Liver (tissue), 8 donors: ENCODE measurements at regions not wholly inside any gene's neighbourhood (a gene's known extent, or its start where the extent isn't known, plus 50 kb on each side); places are given as distances from the start of the nearest gene placed in this dataset.

Experiments used
- DNase-seq: peaks from one replicate; pipeline ENCODE4 v3.0.0-alpha.2; 2017; ENCODE audit warnings: low spot score
- H3K27ac ChIP-seq, 2 donors: one replicate each; pipeline ENCODE4 v1.7.0; 2013; ENCODE audit warnings: inconsistent platforms in 2 of 2, low read length in 2 of 2, control low read depth in 1 of 2, low read depth in 1 of 2, mild to moderate bottlenecking in 1 of 2
- H3K27me3 ChIP-seq, 4 donors: one replicate each; pipeline versions ENCODE4 v1.6.1 to v1.7.0; 2013; ENCODE audit warnings: low read length in 3 of 4, inconsistent platforms in 1 of 4, mild to moderate bottlenecking in 1 of 4, moderate library complexity in 1 of 4; ENCODE audit not compliant: control insufficient read depth in 4 of 4, insufficient read depth in 4 of 4
- H3K36me3 ChIP-seq, 4 donors: one replicate each; pipeline versions ENCODE4 v1.6.1 to v1.7.0; 2013; ENCODE audit warnings: low read length in 3 of 4, mild to moderate bottlenecking in 3 of 4, low read depth in 1 of 4, moderate library complexity in 1 of 4; ENCODE audit not compliant: control insufficient read depth in 4 of 4, insufficient read depth in 3 of 4
- H3K4me1 ChIP-seq, 4 donors: one replicate each; pipeline versions ENCODE4 v1.6.1 to v1.7.0; 2013; ENCODE audit warnings: low read length in 3 of 4, mild to moderate bottlenecking in 3 of 4, moderate library complexity in 1 of 4; ENCODE audit not compliant: control insufficient read depth in 4 of 4, insufficient read depth in 4 of 4
- H3K4me3 ChIP-seq, 3 donors: one replicate each; pipeline versions ENCODE4 v1.6.1 to v1.7.0; 2013; ENCODE audit warnings: low read length in 3 of 3, control low read depth in 1 of 3, low read depth in 1 of 3, mild to moderate bottlenecking in 1 of 3
- H3K9ac ChIP-seq, 2 donors: one replicate each; pipeline ENCODE4 v1.7.0; 2013; ENCODE audit warnings: low read length in 2 of 2, mild to moderate bottlenecking in 2 of 2, moderate library complexity in 2 of 2, control low read depth in 1 of 2, low read depth in 1 of 2
- H3K9me3 ChIP-seq, 4 donors: one replicate each; pipeline versions ENCODE4 v1.6.1 to v1.7.0; 2013; ENCODE audit warnings: low read length in 3 of 4; ENCODE audit not compliant: control insufficient read depth in 4 of 4
- EGR1 ChIP-seq, 2 donors: IDR thresholded peaks; 2 replicates each; pipeline ENCODE4 v1.6.1; 2016 to 2018; ENCODE audit warnings: antibody characterized with exemption in 2 of 2, low read depth in 2 of 2
- FOXA1 ChIP-seq: IDR thresholded peaks from 2 replicates; pipeline ENCODE4 v1.6.1; 2016; ENCODE audit warnings: antibody characterized with exemption
- FOXA2 ChIP-seq: IDR thresholded peaks from 2 replicates; pipeline ENCODE4 v1.6.1; 2016; ENCODE audit warnings: antibody characterized with exemption
- GABPA ChIP-seq, 2 donors: IDR thresholded peaks in 1 of 2; conservative IDR thresholded peaks in 1 of 2; 2 replicates each; pipeline ENCODE4 v1.6.1; 2016; ENCODE audit warnings: antibody characterized with exemption in 2 of 2, mild to moderate bottlenecking in 1 of 2, moderate library complexity in 1 of 2
- HNF4A ChIP-seq, 2 donors: conservative IDR thresholded peaks; 2 replicates each; pipeline ENCODE4 v1.6.1; 2016; ENCODE audit warnings: antibody characterized with exemption in 2 of 2, mild to moderate bottlenecking in 2 of 2
- HNF4G ChIP-seq: IDR thresholded peaks from 2 replicates; pipeline ENCODE4 v1.6.1; 2016; ENCODE audit warnings: antibody characterized with exemption
- JUND ChIP-seq, 2 donors: IDR thresholded peaks; 2 replicates each; pipeline ENCODE4 v1.6.1; 2016; ENCODE audit warnings: antibody characterized with exemption in 2 of 2
- MAX ChIP-seq: IDR thresholded peaks from 2 replicates; pipeline ENCODE4 v1.6.1; 2016; ENCODE audit warnings: antibody characterized with exemption
- NR2F2 ChIP-seq: IDR thresholded peaks from 2 replicates; pipeline ENCODE4 v1.6.1; 2016; ENCODE audit warnings: antibody characterized with exemption
- RAD21 ChIP-seq, 2 donors: IDR thresholded peaks; 2 replicates each; pipeline ENCODE4 v1.6.1; 2016; ENCODE audit warnings: antibody characterized with exemption in 2 of 2, mild to moderate bottlenecking in 2 of 2
- REST ChIP-seq: IDR thresholded peaks from 2 replicates; pipeline ENCODE4 v1.6.1; 2016; ENCODE audit warnings: antibody characterized with exemption, mild to moderate bottlenecking
- RXRA ChIP-seq, 2 donors: IDR thresholded peaks; 2 replicates each; pipeline ENCODE4 v1.6.1; 2017 to 2018; ENCODE audit warnings: antibody characterized with exemption in 2 of 2, mild to moderate bottlenecking in 1 of 2
- SP1 ChIP-seq: IDR thresholded peaks from 2 replicates; pipeline ENCODE4 v1.6.1; 2018; ENCODE audit warnings: antibody characterized with exemption, mild to moderate bottlenecking
- TAF1 ChIP-seq: conservative IDR thresholded peaks from 2 replicates; pipeline ENCODE4 v1.6.1; 2016; ENCODE audit warnings: antibody characterized with exemption, mild to moderate bottlenecking
- YY1 ChIP-seq: IDR thresholded peaks from 2 replicates; pipeline ENCODE4 v1.6.1; 2016; ENCODE audit warnings: antibody characterized with exemption, mild to moderate bottlenecking
- ZBTB33 ChIP-seq: IDR thresholded peaks from 2 replicates; pipeline ENCODE4 v1.6.1; 2016; ENCODE audit warnings: antibody characterized with exemption
- WGBS: extraction: QIAGEN DNeasy Blood & Tissue Kit; methylation state at CpG from one replicate; pipeline ENCODE4 v1.1.7; 2013; 5-methylcytosine and 5-hydroxymethylcytosine counted together
- TF ChIP-seq, protein P1 (sequence below): fragments of 150-350 bp; IDR thresholded peaks from 2 replicates; pipeline ENCODE4 v1.5.1; 2017; ENCODE audit warnings: improper control_type of control experiment, low read depth, low read length; ENCODE audit not compliant: missing input control
- TF ChIP-seq, protein P2 (sequence below): IDR thresholded peaks from 2 replicates; pipeline ENCODE4 v1.6.1; 2016; ENCODE audit warnings: antibody characterized with exemption
- donor health status: healthy.
- donor health status: healthy.
- donor health status: healthy.
- donor health status: healthy.
- donor health status: healthy.

DNA sequence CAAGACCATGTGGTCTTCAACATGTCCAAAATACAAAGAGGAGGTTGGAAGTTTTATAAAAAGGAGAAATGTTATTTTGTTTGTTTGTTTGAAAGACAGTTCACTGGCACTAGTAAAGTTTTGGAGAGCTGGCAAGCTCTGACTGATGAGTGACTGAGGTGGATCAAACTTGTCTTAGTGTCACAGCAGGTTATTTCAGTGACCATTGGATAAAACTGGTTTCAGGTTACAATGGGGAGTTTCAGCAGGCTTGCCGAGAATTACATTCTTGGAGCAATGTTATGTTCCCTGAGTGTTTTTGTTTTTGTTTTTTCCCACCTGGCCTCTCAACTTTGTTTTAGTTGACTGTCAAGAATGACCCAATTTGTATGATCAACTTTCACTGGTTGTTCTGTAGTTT, 414.5 kb upstream of the ARHGEF26 start (continued):
- TF ChIP-seq, protein P1, sequence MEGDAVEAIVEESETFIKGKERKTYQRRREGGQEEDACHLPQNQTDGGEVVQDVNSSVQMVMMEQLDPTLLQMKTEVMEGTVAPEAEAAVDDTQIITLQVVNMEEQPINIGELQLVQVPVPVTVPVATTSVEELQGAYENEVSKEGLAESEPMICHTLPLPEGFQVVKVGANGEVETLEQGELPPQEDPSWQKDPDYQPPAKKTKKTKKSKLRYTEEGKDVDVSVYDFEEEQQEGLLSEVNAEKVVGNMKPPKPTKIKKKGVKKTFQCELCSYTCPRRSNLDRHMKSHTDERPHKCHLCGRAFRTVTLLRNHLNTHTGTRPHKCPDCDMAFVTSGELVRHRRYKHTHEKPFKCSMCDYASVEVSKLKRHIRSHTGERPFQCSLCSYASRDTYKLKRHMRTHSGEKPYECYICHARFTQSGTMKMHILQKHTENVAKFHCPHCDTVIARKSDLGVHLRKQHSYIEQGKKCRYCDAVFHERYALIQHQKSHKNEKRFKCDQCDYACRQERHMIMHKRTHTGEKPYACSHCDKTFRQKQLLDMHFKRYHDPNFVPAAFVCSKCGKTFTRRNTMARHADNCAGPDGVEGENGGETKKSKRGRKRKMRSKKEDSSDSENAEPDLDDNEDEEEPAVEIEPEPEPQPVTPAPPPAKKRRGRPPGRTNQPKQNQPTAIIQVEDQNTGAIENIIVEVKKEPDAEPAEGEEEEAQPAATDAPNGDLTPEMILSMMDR: no peak
- TF ChIP-seq JUND (IDR thresholded peaks at IDR 0.05): no peak
- TF ChIP-seq FOXA2: no peak
- no peak for TF ChIP-seq FOXA1
- TF ChIP-seq MAX: no peak

DNA sequence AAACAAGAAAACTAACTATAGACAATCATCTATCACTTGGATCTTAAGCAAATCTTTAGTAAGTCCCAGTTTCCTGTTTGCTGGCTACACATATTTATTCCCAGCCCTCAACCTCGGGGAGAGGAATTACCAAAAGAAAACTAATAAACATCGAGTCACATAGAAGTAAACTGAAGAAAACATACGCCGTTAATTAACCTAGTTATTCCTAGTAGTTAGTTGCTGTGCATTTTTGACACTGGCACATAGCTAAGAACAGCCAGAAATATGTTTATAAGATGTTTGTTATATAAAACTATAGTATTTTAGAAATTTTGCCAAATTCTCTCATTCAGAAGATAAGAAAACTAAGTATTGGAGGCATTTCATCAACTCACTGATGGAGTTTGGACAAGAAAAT, 407.2 kb upstream of the ARHGEF26 start:
- H3K9me3 ChIP-seq: peaks cover 0 to 14% (median 0%) of the 10 kb centered on the region in 4 donors
- H3K4me3 ChIP-seq: no peak overlapping the region
- no peaks in the 10 kb centered on the region for H3K27me3 ChIP-seq
- H3K36me3 ChIP-seq: no peaks in the 10 kb centered on the region
- WGBS: 68% methylated on average over 4 of the region's 4 CpGs
- no peak overlapping the region for H3K27ac ChIP-seq
- no peaks in the 10 kb centered on the region for H3K4me1 ChIP-seq
- TF ChIP-seq EGR1 (IDR thresholded peaks at IDR 0.05; ENCODE audit: low read depth in 2 of 2) (no peak), HNF4G (no peak), JUND (IDR thresholded peaks at IDR 0.05) (no peak), MAX (no peak), NR2F2 (no peak), RAD21 (IDR thresholded peaks at IDR 0.05) (no peak), FOXA1 (no peak), SP1 (no peak), GABPA (IDR thresholded peaks at IDR 0.05 in 1 of 2, conservative IDR thresholded peaks at IDR 0.05 in 1 of 2) (no peak), YY1 (no peak), REST (no peak), TAF1 (no peak), ZBTB33 (no peak), FOXA2 (no peak), HNF4A (conservative IDR thresholded peaks at IDR 0.05) (no peak), RXRA (IDR thresholded peaks at IDR 0.05) (no peak)
- TF ChIP-seq, protein P2, sequence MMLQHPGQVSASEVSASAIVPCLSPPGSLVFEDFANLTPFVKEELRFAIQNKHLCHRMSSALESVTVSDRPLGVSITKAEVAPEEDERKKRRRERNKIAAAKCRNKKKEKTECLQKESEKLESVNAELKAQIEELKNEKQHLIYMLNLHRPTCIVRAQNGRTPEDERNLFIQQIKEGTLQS: no peak
- TF ChIP-seq, protein P1: no peak
- H3K9ac ChIP-seq: no peak overlapping the region
- no peak for DNase-seq
